Tibial nerve (tissue), 4 donors: ENCODE measurements at regions not wholly inside any gene's neighbourhood (a gene's known extent, or its start where the extent isn't known, plus 50 kb on each side); places are given as distances from the start of the nearest gene placed in this dataset.

Experiments used
- CTCF ChIP-seq, 5 experiments: fragments of 200-600 bp in 3 of 5; fragments of 450-650 bp in 2 of 5; sonication (generic) in 3 of 5; IDR thresholded peaks; one replicate each; pipeline ENCODE4 v1.5.1; 2016 to 2019; ENCODE audit warnings: antibody characterized with exemption in 5 of 5, mild to moderate bottlenecking in 3 of 5, moderate library complexity in 2 of 5
- EP300 ChIP-seq, 2 donors: sonication (generic); formaldehyde crosslinking; IDR thresholded peaks; one replicate each; pipeline ENCODE4 v1.6.1; 2017; ENCODE audit warnings: antibody characterized with exemption in 2 of 2, mild to moderate bottlenecking in 1 of 2
- POLR2A ChIP-seq, 2 donors: fragments of 450-650 bp; IDR thresholded peaks; one replicate each; pipeline ENCODE4 v1.6.1; 2017; ENCODE audit warnings: antibody characterized with exemption in 2 of 2, mild to moderate bottlenecking in 2 of 2, moderate library complexity in 2 of 2

GRCh38 chr17:14701886-14702285 lies 401.0 kb downstream of the HS3ST3B1 start:
- TF ChIP-seq POLR2A (IDR thresholded peaks at IDR 0.05) (no peak), CTCF (IDR thresholded peaks at IDR 0.05) (no peak), EP300 (IDR thresholded peaks at IDR 0.05) (no peak)
